ENCODE measurements at regions not wholly inside any gene's neighbourhood (a gene's known extent, or its start where the extent isn't known, plus 50 kb on each side); places are given as distances from the start of the nearest gene placed in this dataset.

DNA sequence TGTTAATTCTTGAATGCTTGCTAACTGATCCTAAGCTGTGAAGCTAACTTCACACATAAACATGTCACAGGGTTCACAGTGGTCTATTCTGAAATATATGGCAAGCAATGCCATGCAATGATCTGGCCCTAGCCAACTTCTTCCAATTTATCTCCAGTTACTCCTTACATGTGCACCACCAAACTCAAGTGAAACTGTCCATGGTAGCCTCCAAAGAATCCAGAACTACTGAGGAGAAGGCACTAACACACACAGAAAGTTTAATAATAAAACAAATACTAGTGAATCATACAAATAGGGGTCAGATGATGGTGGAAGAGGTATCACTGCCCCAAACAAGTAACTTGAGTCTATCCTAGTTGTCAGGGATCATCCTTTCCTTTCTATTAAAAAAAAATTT lies 172.6 kb upstream of the RAB4A start:
- TF ChIP-seq, protein P1, sequence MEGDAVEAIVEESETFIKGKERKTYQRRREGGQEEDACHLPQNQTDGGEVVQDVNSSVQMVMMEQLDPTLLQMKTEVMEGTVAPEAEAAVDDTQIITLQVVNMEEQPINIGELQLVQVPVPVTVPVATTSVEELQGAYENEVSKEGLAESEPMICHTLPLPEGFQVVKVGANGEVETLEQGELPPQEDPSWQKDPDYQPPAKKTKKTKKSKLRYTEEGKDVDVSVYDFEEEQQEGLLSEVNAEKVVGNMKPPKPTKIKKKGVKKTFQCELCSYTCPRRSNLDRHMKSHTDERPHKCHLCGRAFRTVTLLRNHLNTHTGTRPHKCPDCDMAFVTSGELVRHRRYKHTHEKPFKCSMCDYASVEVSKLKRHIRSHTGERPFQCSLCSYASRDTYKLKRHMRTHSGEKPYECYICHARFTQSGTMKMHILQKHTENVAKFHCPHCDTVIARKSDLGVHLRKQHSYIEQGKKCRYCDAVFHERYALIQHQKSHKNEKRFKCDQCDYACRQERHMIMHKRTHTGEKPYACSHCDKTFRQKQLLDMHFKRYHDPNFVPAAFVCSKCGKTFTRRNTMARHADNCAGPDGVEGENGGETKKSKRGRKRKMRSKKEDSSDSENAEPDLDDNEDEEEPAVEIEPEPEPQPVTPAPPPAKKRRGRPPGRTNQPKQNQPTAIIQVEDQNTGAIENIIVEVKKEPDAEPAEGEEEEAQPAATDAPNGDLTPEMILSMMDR (IDR thresholded peaks at IDR 0.05): no peak
- TF ChIP-seq POLR2A (IDR thresholded peaks at IDR 0.05): no peak

All from Peyer's patch (tissue), 4 donors.